ENCODE measurements at regions not wholly inside any gene's neighbourhood (a gene's known extent, or its start where the extent isn't known, plus 50 kb on each side); places are given as distances from the start of the nearest gene placed in this dataset.

- H3K36me3 ChIP-seq: no peaks in the 10 kb centered on the region
- no peak for TF ChIP-seq CTCF (IDR thresholded peaks at IDR 0.05; ENCODE audit: low read depth, low read length)
- H3K27me3 ChIP-seq (ENCODE audit: insufficient read depth, low read depth, severe bottlenecking): no peaks in the 10 kb centered on the region
- H3K27ac ChIP-seq: no peak overlapping the region
- no peak overlapping the region for H3K4me3 ChIP-seq (ENCODE audit: low read depth, low read length)
- H3K9me3 ChIP-seq (ENCODE audit: severe bottlenecking): no peaks in the 10 kb centered on the region
- no peak for DNase-seq
Measured at GRCh38 chr7:20963556-20964280, 177.0 kb upstream of the SP8 start.

GRCh38 chr7:20964281-20964918, 177.7 kb upstream of the SP8 start:
- Histone ChIP-seq H3K36me3 (no peaks in the 10 kb centered on the region), H3K27ac (no peak overlapping the region), H3K4me3 (ENCODE audit: low read depth, low read length) (no peak overlapping the region), H3K9me3 (ENCODE audit: severe bottlenecking) (no peaks in the 10 kb centered on the region), H3K27me3 (ENCODE audit: insufficient read depth, low read depth, severe bottlenecking) (no peaks in the 10 kb centered on the region)
- no peak for TF ChIP-seq CTCF (IDR thresholded peaks at IDR 0.05; ENCODE audit: low read depth, low read length)
- DNase-seq: no peak

DNA sequence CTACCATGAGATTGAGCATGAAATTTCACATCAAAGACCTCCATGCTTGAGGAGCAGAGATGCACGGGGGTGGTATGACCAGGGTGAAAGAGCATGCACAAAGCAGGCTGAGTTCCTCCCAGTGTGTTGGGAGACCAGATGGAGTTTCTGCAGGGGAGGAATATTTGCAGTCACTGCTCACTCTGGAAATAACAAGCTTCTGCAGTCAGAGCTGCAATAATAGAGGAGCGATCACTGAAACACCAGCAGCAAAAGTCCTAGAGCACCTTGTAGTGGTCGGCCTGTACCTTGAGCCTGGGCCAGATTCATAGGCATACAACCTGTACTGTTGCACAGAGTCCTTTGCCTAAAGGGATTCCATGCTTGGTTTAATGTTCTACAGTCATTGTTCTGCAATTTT, 184.5 kb upstream of the SP8 start:
- H3K27me3 ChIP-seq (ENCODE audit: insufficient read depth, low read depth, severe bottlenecking): no peaks in the 10 kb centered on the region
- no peak overlapping the region for H3K4me3 ChIP-seq (ENCODE audit: low read depth, low read length)
- no peak for TF ChIP-seq CTCF (IDR thresholded peaks at IDR 0.05; ENCODE audit: low read depth, low read length)
- no peak for DNase-seq
- H3K9me3 ChIP-seq (ENCODE audit: severe bottlenecking): no peaks in the 10 kb centered on the region
- H3K36me3 ChIP-seq: no peaks in the 10 kb centered on the region
- H3K27ac ChIP-seq: no peak overlapping the region

DNA sequence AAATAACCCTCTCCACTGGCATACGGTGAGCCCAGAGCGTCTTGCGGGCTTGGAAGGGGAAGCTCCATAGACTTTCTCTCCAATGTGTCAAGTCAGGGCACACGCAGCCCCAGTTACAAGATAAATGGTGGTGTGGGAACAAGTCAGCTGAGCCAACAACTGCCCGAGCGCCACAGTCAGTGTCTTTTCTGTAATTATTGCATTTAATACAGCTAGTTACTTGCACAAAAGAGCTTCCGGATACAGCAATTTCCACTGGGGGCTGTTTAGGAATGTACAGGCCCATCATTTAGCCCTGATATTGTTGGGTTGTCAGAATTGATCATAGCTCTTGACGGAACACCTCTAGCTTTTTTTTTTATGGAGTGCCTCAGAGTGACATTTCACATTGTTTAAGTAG, 193.5 kb upstream of the SP8 start:
- Histone ChIP-seq H3K4me3 (ENCODE audit: low read depth, low read length) (no peak overlapping the region), H3K9me3 (ENCODE audit: severe bottlenecking) (no peaks in the 10 kb centered on the region), H3K36me3 (no peaks in the 10 kb centered on the region), H3K27ac (no peak overlapping the region), H3K27me3 (ENCODE audit: insufficient read depth, low read depth, severe bottlenecking) (peaks cover 7% of the 10 kb centered on the region)
- DNase-seq: no peak
- TF ChIP-seq CTCF (IDR thresholded peaks at IDR 0.05; ENCODE audit: low read depth, low read length): no peak

- H3K27ac ChIP-seq: no peak overlapping the region
- DNase-seq: no peak
- H3K36me3 ChIP-seq: no peaks in the 10 kb centered on the region
- H3K9me3 ChIP-seq (ENCODE audit: severe bottlenecking): no peaks in the 10 kb centered on the region
- TF ChIP-seq CTCF (IDR thresholded peaks at IDR 0.05; ENCODE audit: low read depth, low read length): no peak
- H3K27me3 ChIP-seq (ENCODE audit: insufficient read depth, low read depth, severe bottlenecking): peaks cover 7% of the 10 kb centered on the region
- H3K4me3 ChIP-seq (ENCODE audit: low read depth, low read length): no peak overlapping the region
Measured at GRCh38 chr7:20980668-20981264, 194.1 kb upstream of the SP8 start.

Data from WERI-Rb-1 (cell line).